ENCODE measurements at regions not wholly inside any gene's neighbourhood (a gene's known extent, or its start where the extent isn't known, plus 50 kb on each side); places are given as distances from the start of the nearest gene placed in this dataset.

- TF ChIP-seq CTCF (IDR thresholded peaks at IDR 0.05) (no peak), EZH2 (IDR thresholded peaks at IDR 0.05) (no peak), EZH2phosphoT487 (IDR thresholded peaks at IDR 0.05) (no peak)
These were observed 282.9 kb downstream of the RASEF start for GRCh38 chr9:82780017-82780416.
